Stomach (tissue), 8 donors: ENCODE measurements at regions not wholly inside any gene's neighbourhood (a gene's known extent, or its start where the extent isn't known, plus 50 kb on each side); places are given as distances from the start of the nearest gene placed in this dataset.
"Not testable (repeated sequence)": the region's sequence is repeated elsewhere in the genome, so short reads cannot be mapped to it uniquely, and the experiment has no call there.

ENCODE experiments used
- DNase-seq, 2 donors: peaks; one replicate each; pipeline versions ENCODE4 v3.0.0 to v3.0.0-alpha.2; 2013 to 2019
- H3K27ac ChIP-seq, 5 donors: fragments of 200-600 bp in 4 of 5; sonication (generic) in 4 of 5; one replicate each; pipeline ENCODE4 v1.5.1; 2013 to 2019; ENCODE audit warnings: mild to moderate bottlenecking in 1 of 5, moderate library complexity in 1 of 5
- H3K27me3 ChIP-seq, 3 donors: fragments of 200-600 bp; sonication (generic); one replicate each; pipeline ENCODE4 v1.5.1; 2017 to 2019; ENCODE audit warnings: mixed run types in 1 of 3
- H3K36me3 ChIP-seq, 4 donors: fragments of 200-600 bp; sonication (generic); 1 replicate in 3 of 4; 2 replicates in 1 of 4; pipeline ENCODE4 v1.5.1; 2016 to 2019
- H3K4me1 ChIP-seq, 4 donors: fragments of 200-600 bp; sonication (generic); one replicate each; pipeline ENCODE4 v1.5.1; 2016 to 2019
- H3K4me3 ChIP-seq, 4 donors: fragments of 200-600 bp; sonication (generic) in 3 of 4; one replicate each; pipeline ENCODE4 v1.5.1; 2016 to 2019; ENCODE audit warnings: mild to moderate bottlenecking in 1 of 4
- H3K9me3 ChIP-seq, 4 donors: fragments of 200-600 bp; sonication (generic); one replicate each; pipeline ENCODE4 v1.5.1; 2016 to 2019
- CTCF ChIP-seq, 7 experiments: fragments of 450-650 bp in 4 of 7; fragments of 200-600 bp in 3 of 7; sonication (generic) in 3 of 7; IDR thresholded peaks; one replicate each; pipeline ENCODE4 v1.5.1; 2016 to 2019; ENCODE audit warnings: antibody characterized with exemption in 7 of 7, control low read depth in 2 of 7, mild to moderate bottlenecking in 1 of 7
- EP300 ChIP-seq: sonication (generic); formaldehyde crosslinking; IDR thresholded peaks from one replicate; pipeline ENCODE4 v1.6.1; 2017; ENCODE audit warnings: antibody characterized with exemption
- POLR2A ChIP-seq, 4 donors: fragments of 450-650 bp; IDR thresholded peaks; one replicate each; pipeline ENCODE4 v1.6.1; 2016; ENCODE audit warnings: antibody characterized with exemption in 4 of 4, control low read depth in 2 of 4, mild to moderate bottlenecking in 1 of 4, moderate library complexity in 1 of 4
- POLR2AphosphoS5 ChIP-seq, 3 donors: sonication (generic); formaldehyde crosslinking; IDR thresholded peaks; one replicate each; pipeline ENCODE4 v1.6.1; 2016; ENCODE audit warnings: antibody characterized with exemption in 3 of 3
- WGBS, 5 donors: extraction: QIAGEN DNeasy Blood & Tissue Kit in 3 of 5; methylation state at CpG; one replicate each; pipeline versions ENCODE4 v1.1.5 to v1.1.7; 2013 to 2018; 5-methylcytosine and 5-hydroxymethylcytosine counted together
- intact Hi-C: fragments of 100-400 bp; cut with DNase I; formaldehyde crosslinking; loops from one replicate; pipeline ENCODE4 v1.15.1; 2023; ENCODE audit warnings: low total_unique reads
- donor health status: healthy with polysubstance abuse.
- donor health status: Bipolar disorder and iron deficiency.
- donor health status: healthy.

- 48 to 65% (median 58%) methylated on average over 2 of the region's 2 CpGs for WGBS, 5 donors
These were observed 209.3 kb upstream of the MAOA start for GRCh38 chrX:43446752-43447151.

GRCh38 chrX:43448688-43449087 lies 207.4 kb upstream of the MAOA start:
- no peaks in the 10 kb centered on the region for H3K27me3 ChIP-seq
- WGBS, 5 donors, result 35 to 63% (median 44%) methylated on average over 1 of the region's 1 CpG
- intact Hi-C loops, result no loop called here
- no peak overlapping the region for H3K4me3 ChIP-seq
- H3K27ac ChIP-seq, result no peak overlapping the region
- H3K9me3 ChIP-seq, result peaks cover 0 to 35% (median 30%) of the 10 kb centered on the region in 4 donors
- no peak for DNase-seq
- no peaks in the 10 kb centered on the region for H3K36me3 ChIP-seq
- H3K4me1 ChIP-seq, result no peaks in the 10 kb centered on the region
- no peak for TF ChIP-seq EP300
- no peak for TF ChIP-seq POLR2AphosphoS5 (IDR thresholded peaks at IDR 0.05)
- no peak for TF ChIP-seq CTCF (IDR thresholded peaks at IDR 0.05)
- TF ChIP-seq POLR2A (IDR thresholded peaks at IDR 0.05), result no peak

More at GRCh38 chrX:43446752-43447151, 209.3 kb upstream of the MAOA start:
- no peaks in the 10 kb centered on the region for H3K4me1 ChIP-seq
- no peaks in the 10 kb centered on the region for H3K36me3 ChIP-seq
- no peak for TF ChIP-seq CTCF (IDR thresholded peaks at IDR 0.05)
- TF ChIP-seq POLR2A (IDR thresholded peaks at IDR 0.05), result no peak
- no peak for TF ChIP-seq POLR2AphosphoS5 (IDR thresholded peaks at IDR 0.05)
- no peak for TF ChIP-seq EP300
- H3K27ac ChIP-seq, result no peak overlapping the region
- intact Hi-C loops, result no loop called here
- peaks cover 0 to 27% (median 11%) of the 10 kb centered on the region in 4 donors for H3K9me3 ChIP-seq
- no peak overlapping the region for H3K4me3 ChIP-seq
- no peaks in the 10 kb centered on the region for H3K27me3 ChIP-seq
- no peak for DNase-seq

- 46 to 88% (median 52%) methylated on average over 4 of the region's 4 CpGs for WGBS, 5 donors
- Histone ChIP-seq H3K27ac (no peak overlapping the region), H3K27me3 (no peaks in the 10 kb centered on the region), H3K9me3 (peaks cover 0 to 39% (median 30%) of the 10 kb centered on the region in 4 donors), H3K4me1 (no peaks in the 10 kb centered on the region), H3K4me3 (no peak overlapping the region), H3K36me3 (no peaks in the 10 kb centered on the region)
- intact Hi-C loops, result no loop called here
- TF ChIP-seq POLR2A (IDR thresholded peaks at IDR 0.05) (no peak), EP300 (no peak), CTCF (IDR thresholded peaks at IDR 0.05) (no peak), POLR2AphosphoS5 (IDR thresholded peaks at IDR 0.05) (no peak)
- DNase-seq, result no peak
These were observed 205.7 kb upstream of the MAOA start for GRCh38 chrX:43450355-43450754.

- intact Hi-C loops, H3K27ac ChIP-seq, H3K36me3 ChIP-seq, H3K4me3 ChIP-seq, DNase-seq, H3K27me3 ChIP-seq, H3K4me1 ChIP-seq: not testable (repeated sequence)
- 95 to 100% (median 99%) methylated on average over 2 to 4 of the region's 4 CpGs for whole genome bisulfite sequencing, 5 donors
- peaks cover 0 to 39% (median 30%) of the 10 kb centered on the region in 4 donors for H3K9me3 ChIP-seq
These were observed 204.0 kb upstream of the MAOA start for GRCh38 chrX:43451976-43452686.

GRCh38 chrX:43456063-43456462 lies 200.0 kb upstream of the MAOA start:
- intact Hi-C loops, result no loop called here
- Histone ChIP-seq H3K4me3 (no peak overlapping the region), H3K27ac (no peak overlapping the region), H3K36me3 (no peaks in the 10 kb centered on the region), H3K27me3 (no peaks in the 10 kb centered on the region), H3K9me3 (peaks cover 0 to 30% (median 26%) of the 10 kb centered on the region in 4 donors), H3K4me1 (no peaks in the 10 kb centered on the region)
- WGBS, 5 donors, result 74 to 92% (median 80%) methylated on average over 3 of the region's 3 CpGs
- TF ChIP-seq EP300 (no peak), POLR2AphosphoS5 (IDR thresholded peaks at IDR 0.05) (no peak), CTCF (IDR thresholded peaks at IDR 0.05) (no peak), POLR2A (IDR thresholded peaks at IDR 0.05) (no peak)
- DNase-seq, result no peak
